GM21717 (cell line): ENCODE measurements at regions not wholly inside any gene's neighbourhood (a gene's known extent, or its start where the extent isn't known, plus 50 kb on each side); places are given as distances from the start of the nearest gene placed in this dataset.

ENCODE experiments used
- ATAC-seq: cut with Tn5 transposase; IDR thresholded peaks from one replicate; pipeline ENCODE4 v1.9.1; 2021; ENCODE audit warnings: mild to moderate bottlenecking, moderate library complexity; ENCODE audit not compliant: unreplicated experiment

DNA sequence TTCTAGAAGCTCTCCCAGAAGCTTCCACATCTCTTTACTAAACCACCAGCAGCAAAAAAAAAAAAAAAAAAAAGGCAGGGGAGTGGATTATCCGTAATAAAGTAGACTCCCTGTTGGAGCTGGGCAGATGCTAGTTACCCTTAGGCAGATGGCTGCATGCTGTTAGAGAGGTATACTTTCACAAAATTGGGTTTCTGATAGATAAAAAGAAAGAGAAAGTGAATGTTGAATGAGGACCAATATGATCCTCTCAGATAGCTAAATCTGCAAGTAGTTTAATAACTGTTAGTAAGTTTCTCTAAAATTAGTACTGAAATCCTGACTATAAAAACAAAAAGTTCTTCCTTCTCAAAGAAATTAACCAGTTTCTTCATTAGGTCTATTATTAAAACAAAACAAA is 195.4 kb downstream of the ANAPC10 start:
- ATAC-seq, result peak; percentile 69

DNA sequence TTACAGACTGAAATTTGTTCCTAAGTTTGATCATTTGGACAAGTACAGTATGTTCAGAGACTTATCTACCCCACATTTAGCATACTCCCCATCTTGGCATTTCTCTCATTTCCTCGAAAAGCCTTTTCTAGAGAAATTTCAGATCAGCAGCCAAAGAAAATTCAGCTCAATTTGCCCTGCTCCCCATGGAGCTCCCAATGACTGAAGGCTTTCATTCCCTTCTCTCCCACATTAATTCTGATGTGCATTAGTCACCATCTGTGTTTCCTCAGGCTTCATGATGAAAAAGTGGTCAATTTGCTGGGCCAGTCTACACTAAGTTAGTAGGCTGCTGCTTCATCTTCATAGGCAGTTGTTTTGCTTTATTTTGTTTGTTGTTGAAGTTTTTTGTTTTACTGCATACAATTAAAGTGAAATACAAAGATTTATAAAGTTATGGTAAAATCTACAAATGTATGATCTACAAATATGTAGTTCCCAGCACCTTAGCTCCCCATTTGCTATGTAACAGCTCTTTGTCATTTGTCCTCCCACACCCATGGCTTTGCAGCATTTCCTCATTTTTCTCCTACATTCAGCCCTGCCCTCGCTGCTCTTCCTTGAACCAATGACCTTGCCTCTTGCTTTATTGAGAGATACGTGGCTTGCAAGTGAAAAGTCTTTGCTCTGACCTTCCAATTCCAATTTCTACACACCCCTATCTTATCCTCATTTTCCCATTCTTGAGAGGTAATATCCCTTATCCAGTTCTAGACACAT is 193.9 kb downstream of the ANAPC10 start:
- ATAC-seq, result no peak

DNA sequence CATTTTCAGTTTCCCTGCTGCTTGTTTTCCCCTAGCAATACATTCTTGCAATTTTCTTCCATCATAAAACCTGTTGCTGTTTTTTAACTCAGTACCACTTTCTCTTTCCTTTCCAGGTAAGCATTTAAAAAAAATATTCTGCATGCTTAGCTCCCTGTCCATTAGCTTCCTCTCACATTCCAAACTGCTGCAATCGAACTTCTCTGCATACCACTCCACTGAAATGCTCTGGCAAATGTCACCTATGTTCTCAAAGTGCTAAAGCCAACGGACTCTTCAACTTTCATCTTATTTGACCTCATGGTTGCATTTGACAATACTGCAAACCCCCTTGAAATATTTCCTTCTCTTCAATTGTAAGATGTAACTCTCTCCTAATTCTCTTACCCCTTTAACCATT is 192.7 kb downstream of the ANAPC10 start:
- ATAC-seq, result no peak

GRCh38 chr4:144906181-144906925 is 191.6 kb downstream of the ANAPC10 start:
- peak; percentile 56 for ATAC-seq

DNA sequence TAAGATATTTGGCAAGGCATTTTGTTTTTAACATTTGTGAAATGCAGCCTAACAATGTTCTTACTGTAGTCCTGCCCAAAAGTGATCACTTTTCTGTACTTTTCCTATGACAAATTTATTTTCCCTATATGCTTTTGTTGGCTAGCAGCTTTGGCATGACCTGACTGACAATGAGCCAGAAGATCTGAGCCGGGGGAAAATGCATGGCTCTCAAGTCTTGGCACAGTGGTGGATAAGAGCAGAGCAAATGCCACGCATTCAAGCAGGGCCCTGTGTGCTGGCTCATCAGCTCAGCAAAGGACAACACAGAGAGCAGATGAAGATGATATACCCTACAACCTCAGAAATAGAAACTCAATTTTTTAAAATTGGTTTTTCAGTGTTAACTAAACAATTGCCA is 187.3 kb downstream of the ANAPC10 start:
- ATAC-seq, result no peak
